Stomach smooth muscle (tissue), 2 donors: ENCODE measurements at regions not wholly inside any gene's neighbourhood (a gene's known extent, or its start where the extent isn't known, plus 50 kb on each side); places are given as distances from the start of the nearest gene placed in this dataset.
"Not testable (repeated sequence)": the region's sequence is repeated elsewhere in the genome, so short reads cannot be mapped to it uniquely, and the experiment has no call there.

ENCODE experiments used
- H3K27ac ChIP-seq: one replicate; pipeline ENCODE4 v1.7.0; 2013; ENCODE audit warnings: mild to moderate bottlenecking, low read length, inconsistent platforms
- H3K27me3 ChIP-seq, 2 donors: one replicate each; pipeline ENCODE4 v1.7.0; 2013; ENCODE audit warnings: low read length in 2 of 2; ENCODE audit not compliant: insufficient read depth in 2 of 2, control insufficient read depth in 1 of 2
- H3K36me3 ChIP-seq, 2 donors: one replicate each; pipeline ENCODE4 v1.7.0; 2013; ENCODE audit warnings: low read length in 2 of 2; ENCODE audit not compliant: control insufficient read depth in 2 of 2, insufficient read depth in 2 of 2
- H3K4me1 ChIP-seq: one replicate; pipeline ENCODE4 v1.7.0; 2013; ENCODE audit warnings: low read length; ENCODE audit not compliant: control insufficient read depth, insufficient read depth
- H3K4me3 ChIP-seq, 2 donors: one replicate each; pipeline ENCODE4 v1.7.0; 2013; ENCODE audit warnings: low read length in 2 of 2
- H3K9ac ChIP-seq, 2 donors: one replicate each; pipeline ENCODE4 v1.7.0; 2013; ENCODE audit warnings: low read length in 2 of 2, mild to moderate bottlenecking in 1 of 2
- H3K9me3 ChIP-seq, 2 donors: one replicate each; pipeline ENCODE4 v1.7.0; 2013; ENCODE audit warnings: low read length in 2 of 2; ENCODE audit not compliant: control insufficient read depth in 2 of 2
- donor health status: healthy.
- donor health status: Pancreatic carcinoma.

DNA sequence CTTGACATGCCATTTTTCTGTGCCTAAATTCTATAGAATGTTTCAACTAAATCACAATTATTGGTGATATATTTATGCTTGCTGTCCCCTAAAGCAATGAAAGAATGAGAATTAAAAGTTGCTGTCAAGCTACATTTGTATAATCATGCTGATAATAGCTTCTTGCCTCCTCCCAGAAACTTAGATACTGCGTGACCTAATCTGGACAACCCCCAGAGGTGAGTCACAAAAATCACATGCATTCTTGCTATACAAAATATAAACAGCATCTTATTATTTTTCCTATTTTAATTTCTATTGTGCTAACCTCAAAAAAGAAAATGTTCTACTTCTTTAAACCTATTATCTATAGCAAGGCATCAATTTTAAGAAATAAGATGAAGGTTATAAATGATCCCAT lies 995.8 kb upstream of the ACO1 start:
- H3K4me3 ChIP-seq = no peak overlapping the region
- H3K36me3 ChIP-seq = no peaks in the 10 kb centered on the region
- H3K9ac ChIP-seq = no peak overlapping the region
- H3K27ac ChIP-seq = no peak overlapping the region
- no peaks in the 10 kb centered on the region for H3K4me1 ChIP-seq
- H3K9me3 ChIP-seq = no peaks in the 10 kb centered on the region
- no peaks in the 10 kb centered on the region for H3K27me3 ChIP-seq

DNA sequence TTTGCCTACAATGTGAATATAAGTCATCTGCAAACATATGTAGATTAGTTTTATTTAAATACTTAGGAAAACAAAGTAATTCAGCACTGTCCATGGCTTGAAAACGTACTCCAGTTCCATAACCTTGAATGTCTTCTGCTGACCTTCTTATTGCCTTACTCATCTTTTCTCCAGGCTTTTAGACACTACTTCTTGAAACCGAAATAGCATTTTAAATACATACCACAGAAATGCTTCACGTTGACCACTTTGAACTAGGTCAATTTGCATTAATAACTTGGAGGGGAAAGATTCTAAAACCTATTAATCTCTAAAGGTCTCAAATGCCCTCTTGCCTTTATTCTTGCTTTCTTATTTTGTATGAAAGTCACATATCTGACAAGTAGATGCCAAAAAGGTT lies 995.4 kb upstream of the ACO1 start:
- Histone ChIP-seq H3K27me3 (no peaks in the 10 kb centered on the region), H3K27ac (no peak overlapping the region), H3K36me3 (no peaks in the 10 kb centered on the region), H3K9ac (no peak overlapping the region), H3K9me3 (no peaks in the 10 kb centered on the region), H3K4me3 (no peak overlapping the region), H3K4me1 (no peaks in the 10 kb centered on the region)

DNA sequence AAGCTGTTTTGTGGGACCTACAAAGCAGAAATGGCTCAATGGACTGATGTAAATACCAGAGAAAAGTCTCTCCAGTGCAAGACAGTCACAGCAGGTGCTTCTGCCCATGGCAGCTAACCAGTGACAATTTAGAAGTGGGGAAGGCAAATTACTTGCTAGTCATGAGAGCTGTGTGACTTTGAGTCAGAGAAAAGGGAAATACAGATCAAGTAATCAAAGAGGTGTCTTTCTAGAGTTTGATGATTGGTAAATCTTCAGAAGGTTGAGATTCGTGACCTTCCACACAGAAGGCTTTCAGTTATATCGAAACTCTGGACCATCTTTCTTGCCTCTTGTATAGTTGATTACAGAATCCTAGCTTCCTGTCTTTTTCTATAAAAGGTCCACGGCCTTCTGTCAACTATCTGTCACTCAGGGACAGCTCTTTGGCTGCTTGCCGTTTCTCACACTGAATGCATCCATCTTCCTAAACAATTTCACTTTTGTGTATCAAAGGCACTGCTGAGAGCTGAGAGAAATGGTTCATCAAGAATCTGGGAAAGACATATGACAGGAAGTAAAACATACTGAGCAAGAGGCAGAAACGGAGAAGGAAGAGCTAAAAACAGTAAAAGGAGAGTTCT lies 993.9 kb upstream of the ACO1 start:
- H3K4me3 ChIP-seq = no peak overlapping the region
- H3K36me3 ChIP-seq = no peaks in the 10 kb centered on the region
- H3K9me3 ChIP-seq = no peaks in the 10 kb centered on the region
- no peak overlapping the region for H3K27ac ChIP-seq
- no peak overlapping the region for H3K9ac ChIP-seq
- no peaks in the 10 kb centered on the region for H3K27me3 ChIP-seq
- H3K4me1 ChIP-seq = no peaks in the 10 kb centered on the region

DNA sequence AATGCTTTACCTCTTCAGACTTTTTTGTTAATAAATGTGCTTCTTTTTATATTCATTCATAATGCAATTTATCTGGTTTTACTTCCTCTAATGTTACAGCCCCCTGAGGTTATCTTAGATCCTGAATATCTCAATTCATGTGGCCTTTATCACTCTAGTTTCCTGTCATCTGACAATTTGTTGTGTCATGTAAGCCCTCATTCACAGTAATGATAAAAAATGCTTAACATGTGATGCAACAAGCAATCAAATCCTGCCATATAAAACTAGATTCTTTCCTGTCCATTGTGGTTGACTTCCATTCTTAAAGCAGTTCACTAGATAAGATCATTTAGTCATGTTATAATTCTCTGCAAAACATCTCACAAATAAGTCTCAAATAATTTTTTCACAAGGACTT lies 991.2 kb upstream of the ACO1 start:
- Histone ChIP-seq H3K9ac (no peak overlapping the region), H3K36me3 (no peaks in the 10 kb centered on the region), H3K27ac (no peak overlapping the region), H3K9me3 (no peaks in the 10 kb centered on the region), H3K4me1 (no peaks in the 10 kb centered on the region), H3K4me3 (no peak overlapping the region), H3K27me3 (no peaks in the 10 kb centered on the region)

DNA sequence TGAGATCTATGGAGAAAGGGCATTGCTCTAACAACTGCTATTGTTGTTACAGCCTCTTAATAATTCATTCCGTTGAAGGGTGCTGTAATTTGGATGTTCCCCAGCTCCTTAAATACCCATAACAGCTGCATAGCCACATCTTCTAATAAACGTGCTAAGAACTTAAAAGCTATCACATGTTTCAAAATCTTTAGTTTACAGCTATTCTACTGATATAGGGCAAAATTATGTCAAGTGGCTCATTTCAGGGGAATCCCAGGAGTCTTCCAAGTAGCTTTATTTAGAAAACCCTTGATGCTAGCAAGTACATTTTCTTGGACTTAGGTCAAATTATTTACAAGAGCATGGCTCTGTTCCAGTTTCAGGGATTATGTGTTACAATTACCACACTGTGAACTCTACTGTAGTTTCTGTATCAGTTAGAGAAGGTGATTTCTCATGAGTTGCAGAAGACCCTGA lies 990.4 kb upstream of the ACO1 start:
- no peaks in the 10 kb centered on the region for H3K4me1 ChIP-seq
- no peak overlapping the region for H3K27ac ChIP-seq
- H3K36me3 ChIP-seq = no peaks in the 10 kb centered on the region
- H3K9me3 ChIP-seq = no peaks in the 10 kb centered on the region
- H3K9ac ChIP-seq = no peak overlapping the region
- H3K27me3 ChIP-seq = no peaks in the 10 kb centered on the region
- no peak overlapping the region for H3K4me3 ChIP-seq

DNA sequence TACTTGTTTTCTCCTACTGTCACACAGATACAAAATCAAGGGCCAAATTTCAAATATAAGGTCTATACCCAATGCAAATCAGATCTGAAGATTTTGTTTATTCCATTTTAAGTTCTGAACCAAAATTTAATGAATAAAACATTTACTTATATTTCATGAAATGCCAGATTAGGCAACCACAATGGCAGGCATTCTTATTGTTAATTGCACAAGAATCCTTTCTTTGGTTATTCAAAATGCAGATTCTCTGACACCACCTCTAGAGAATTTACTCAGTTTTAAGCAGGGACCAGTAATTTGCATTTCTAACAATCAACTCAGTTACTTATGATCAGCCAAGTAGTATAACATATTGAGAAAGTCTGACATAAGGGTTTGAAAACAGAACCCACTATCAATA lies 972.4 kb upstream of the ACO1 start:
- no peak overlapping the region for H3K27ac ChIP-seq
- no peaks in the 10 kb centered on the region for H3K36me3 ChIP-seq
- H3K4me1 ChIP-seq = no peaks in the 10 kb centered on the region
- H3K9me3 ChIP-seq = no peaks in the 10 kb centered on the region
- no peak overlapping the region for H3K4me3 ChIP-seq
- no peak overlapping the region for H3K9ac ChIP-seq
- no peaks in the 10 kb centered on the region for H3K27me3 ChIP-seq

DNA sequence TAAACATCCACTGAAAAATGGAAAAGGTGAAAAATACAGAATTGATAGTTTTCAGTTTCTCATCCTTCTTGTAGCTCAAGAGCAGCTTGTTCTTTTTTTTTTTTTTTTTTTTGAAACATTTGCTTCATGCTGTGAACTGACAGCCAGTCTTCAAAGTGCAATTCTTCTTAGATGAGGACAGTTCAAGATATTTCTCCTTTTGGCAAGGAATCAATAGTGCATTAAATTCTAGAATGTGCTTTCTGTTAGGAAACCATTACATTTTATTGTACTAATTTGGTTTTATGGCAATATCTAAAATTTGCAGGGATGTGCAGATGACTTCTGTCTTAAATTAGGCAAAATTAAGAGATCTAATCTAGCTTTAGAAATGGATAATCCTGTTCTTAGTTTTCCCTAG lies 969.3 kb upstream of the ACO1 start:
- Histone ChIP-seq H3K4me1 (no peaks in the 10 kb centered on the region), H3K9ac (no peak overlapping the region), H3K27ac (no peak overlapping the region), H3K9me3 (no peaks in the 10 kb centered on the region), H3K4me3 (no peak overlapping the region), H3K27me3 (no peaks in the 10 kb centered on the region), H3K36me3 (no peaks in the 10 kb centered on the region)

DNA sequence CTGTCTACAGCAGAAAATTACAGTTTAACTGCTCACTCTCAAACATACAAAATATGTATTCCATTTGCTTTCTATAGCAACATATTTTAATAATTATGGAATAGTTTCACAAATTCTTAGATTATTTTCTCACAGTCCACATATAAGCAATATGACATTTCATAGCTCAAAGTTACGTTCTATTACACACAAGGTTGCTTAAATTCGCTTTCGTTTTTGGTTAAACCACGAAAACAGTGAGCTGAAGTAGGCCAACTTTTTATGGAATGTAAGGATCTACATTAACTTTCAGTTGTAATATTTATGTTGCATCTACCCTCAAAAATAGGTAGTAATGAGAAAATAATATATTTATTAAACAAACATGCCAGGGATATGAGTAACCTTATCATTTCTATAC lies 966.0 kb upstream of the ACO1 start:
- H3K9ac ChIP-seq = no peak overlapping the region
- no peaks in the 10 kb centered on the region for H3K9me3 ChIP-seq
- no peaks in the 10 kb centered on the region for H3K36me3 ChIP-seq
- no peaks in the 10 kb centered on the region for H3K27me3 ChIP-seq
- H3K27ac ChIP-seq = no peak overlapping the region
- no peak overlapping the region for H3K4me3 ChIP-seq
- H3K4me1 ChIP-seq = no peaks in the 10 kb centered on the region

DNA sequence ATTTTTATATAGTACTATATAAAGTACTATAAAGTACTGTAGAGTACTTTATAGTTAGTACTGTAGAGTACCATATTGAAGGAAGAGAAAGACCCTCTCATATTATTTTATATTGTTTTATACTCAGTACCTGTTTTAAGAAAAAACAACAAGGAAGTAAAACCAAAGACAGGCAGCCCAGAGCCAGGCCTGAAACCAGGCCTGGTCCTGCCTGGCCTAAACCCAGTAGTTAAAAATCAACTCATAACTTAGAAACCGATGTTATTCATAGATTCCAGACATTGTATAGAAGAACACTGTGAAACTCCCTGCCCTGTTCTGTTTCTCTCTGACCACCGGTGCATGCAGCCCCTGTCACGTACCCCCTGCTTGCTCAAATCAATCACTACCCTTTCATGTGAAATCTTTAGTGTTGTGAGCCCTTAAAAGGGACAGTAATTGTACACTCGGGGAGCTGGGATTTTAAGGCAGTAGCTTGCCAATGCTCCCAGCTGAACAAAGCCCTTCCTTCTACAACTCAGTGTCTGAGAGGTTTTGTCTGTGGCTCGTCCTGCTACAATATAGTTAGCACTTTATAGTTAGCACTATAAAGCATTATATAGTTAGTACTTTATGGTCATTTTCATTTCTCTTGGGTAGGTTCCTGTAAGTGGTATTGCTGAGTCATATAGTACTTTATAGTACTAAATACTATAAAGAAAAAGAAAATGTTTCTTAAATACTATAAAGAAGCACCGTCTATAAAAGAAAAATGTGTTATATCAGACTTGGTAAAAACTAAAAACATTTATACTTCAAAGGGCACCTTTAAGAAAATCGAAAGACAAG lies 940.6 kb upstream of the ACO1 start:
- not testable (repeated sequence) for H3K9me3 ChIP-seq, H3K27me3 ChIP-seq, H3K4me1 ChIP-seq, H3K4me3 ChIP-seq, H3K9ac ChIP-seq, H3K27ac ChIP-seq, H3K36me3 ChIP-seq

DNA sequence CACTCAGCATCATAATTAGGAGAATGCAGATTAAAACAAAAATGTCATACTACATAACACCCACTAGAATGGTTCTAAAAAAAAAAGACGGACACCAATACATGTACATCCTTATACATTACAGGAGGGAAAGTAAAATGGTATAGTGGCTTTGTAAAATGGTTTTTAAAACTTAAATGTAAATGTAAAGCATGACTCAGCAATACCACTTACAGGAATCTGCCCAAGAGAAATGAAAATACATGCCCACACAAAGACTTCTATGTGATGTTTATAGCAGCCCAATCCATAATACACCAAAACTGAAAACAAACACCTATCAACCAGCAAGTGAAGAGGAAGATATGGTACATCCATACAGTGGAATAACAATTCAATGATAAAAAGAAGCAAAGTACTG lies 939.1 kb upstream of the ACO1 start:
- H3K4me1 ChIP-seq = no peaks in the 10 kb centered on the region
- no peak overlapping the region for H3K27ac ChIP-seq
- no peaks in the 10 kb centered on the region for H3K36me3 ChIP-seq
- no peak overlapping the region for H3K4me3 ChIP-seq
- no peaks in the 10 kb centered on the region for H3K27me3 ChIP-seq
- H3K9ac ChIP-seq = no peak overlapping the region
- H3K9me3 ChIP-seq = no peaks in the 10 kb centered on the region

DNA sequence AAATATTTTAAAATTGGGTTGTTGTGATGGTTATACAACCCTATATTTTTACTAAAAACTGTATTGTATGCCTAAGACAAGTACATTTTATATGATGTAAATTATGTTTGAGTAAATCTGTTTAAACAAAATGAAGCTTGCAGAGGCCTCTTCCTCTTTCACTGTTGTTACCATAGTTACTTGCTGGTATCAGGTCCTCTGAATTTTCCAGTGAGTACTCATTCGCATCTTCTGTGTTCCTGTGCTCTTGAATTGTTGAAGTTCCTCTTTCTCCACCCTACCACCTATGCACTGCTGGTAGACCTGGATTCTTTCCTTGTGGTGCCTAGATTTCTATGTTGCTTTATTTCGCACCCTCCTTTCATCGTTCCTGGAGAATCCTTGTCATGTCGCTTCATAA lies 938.5 kb upstream of the ACO1 start:
- H3K27ac ChIP-seq = no peak overlapping the region
- H3K4me3 ChIP-seq = no peak overlapping the region

More for the DNA sequence above, 938.5 kb upstream of the ACO1 start:
- Histone ChIP-seq H3K9ac (no peak overlapping the region), H3K27me3 (no peaks in the 10 kb centered on the region), H3K9me3 (no peaks in the 10 kb centered on the region), H3K36me3 (no peaks in the 10 kb centered on the region), H3K4me1 (no peaks in the 10 kb centered on the region)
